ENCODE measurements at regions not wholly inside any gene's neighbourhood (a gene's known extent, or its start where the extent isn't known, plus 50 kb on each side); places are given as distances from the start of the nearest gene placed in this dataset.

GRCh38 chr12:94078138-94078723, 70.1 kb upstream of the PLXNC1 start:
- H3K36me3 ChIP-seq (ENCODE audit: control insufficient read depth, insufficient read depth, low read length) = no peaks in the 10 kb centered on the region
- peaks cover 16% of the 10 kb centered on the region for H3K4me1 ChIP-seq (ENCODE audit: control insufficient read depth, insufficient read depth, low read length)
- no peak overlapping the region for H3K9ac ChIP-seq (ENCODE audit: low read length)
- H3K4me3 ChIP-seq (ENCODE audit: low read length) = no peak overlapping the region
- H3K27ac ChIP-seq (ENCODE audit: low read depth, low read length) = no peak overlapping the region
- no peaks in the 10 kb centered on the region for H3K27me3 ChIP-seq (ENCODE audit: control insufficient read depth, insufficient read depth, low read length)

DNA sequence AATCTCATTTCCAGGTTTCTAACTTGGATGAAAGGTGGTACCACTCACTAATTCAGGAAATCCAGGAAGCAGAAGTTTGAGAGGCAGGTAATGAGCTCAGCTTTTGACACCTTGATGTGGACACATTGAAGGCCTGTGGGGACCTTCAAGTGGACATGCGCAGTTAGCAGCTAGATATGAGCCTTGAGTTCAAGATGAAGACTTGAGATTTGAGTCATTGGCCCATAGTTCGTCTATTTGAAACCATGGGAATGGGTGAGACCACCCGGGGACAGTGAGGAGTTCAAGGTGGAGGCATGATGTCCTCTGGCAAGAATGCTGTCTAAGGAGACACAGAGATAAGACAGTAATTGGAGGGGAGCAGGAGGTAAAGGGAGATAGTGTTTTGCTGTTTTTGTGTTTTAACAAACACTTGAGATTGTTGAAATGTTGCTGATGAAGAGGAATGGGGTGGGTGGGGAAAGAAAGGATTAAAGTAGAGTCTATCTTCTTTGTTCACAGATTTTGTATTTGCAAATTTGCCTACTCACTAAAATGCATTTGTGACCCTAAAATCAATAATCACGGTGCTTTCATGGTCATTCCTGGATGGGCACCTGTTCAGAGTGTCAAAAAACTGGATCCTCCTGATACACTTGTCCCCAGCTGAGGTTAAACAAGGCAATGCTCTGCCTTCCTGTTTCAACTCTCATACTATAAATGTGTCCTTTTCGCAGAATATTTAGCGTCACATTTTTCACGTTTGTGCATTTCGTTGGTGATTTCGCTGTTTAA, 69.5 kb upstream of the PLXNC1 start:
- Histone ChIP-seq H3K36me3 (ENCODE audit: control insufficient read depth, insufficient read depth, low read length) (no peaks in the 10 kb centered on the region), H3K9ac (ENCODE audit: low read length) (no peak overlapping the region), H3K4me1 (ENCODE audit: control insufficient read depth, insufficient read depth, low read length) (peaks cover 16% of the 10 kb centered on the region), H3K27ac (ENCODE audit: low read depth, low read length) (no peak overlapping the region), H3K27me3 (ENCODE audit: control insufficient read depth, insufficient read depth, low read length) (no peaks in the 10 kb centered on the region), H3K4me3 (ENCODE audit: low read length) (no peak overlapping the region)

GRCh38 chr12:94079566-94080340, 68.6 kb upstream of the PLXNC1 start:
- Histone ChIP-seq H3K4me3 (ENCODE audit: low read length) (no peak overlapping the region), H3K27me3 (ENCODE audit: control insufficient read depth, insufficient read depth, low read length) (no peaks in the 10 kb centered on the region), H3K36me3 (ENCODE audit: control insufficient read depth, insufficient read depth, low read length) (no peaks in the 10 kb centered on the region), H3K27ac (ENCODE audit: low read depth, low read length) (no peak overlapping the region), H3K9ac (ENCODE audit: low read length) (no peak overlapping the region), H3K4me1 (ENCODE audit: control insufficient read depth, insufficient read depth, low read length) (peaks cover 8% of the 10 kb centered on the region)

GRCh38 chr12:94080341-94081009, 67.9 kb upstream of the PLXNC1 start:
- no peak overlapping the region for H3K9ac ChIP-seq (ENCODE audit: low read length)
- no peaks in the 10 kb centered on the region for H3K27me3 ChIP-seq (ENCODE audit: control insufficient read depth, insufficient read depth, low read length)
- H3K27ac ChIP-seq (ENCODE audit: low read depth, low read length) = no peak overlapping the region
- H3K36me3 ChIP-seq (ENCODE audit: control insufficient read depth, insufficient read depth, low read length) = no peaks in the 10 kb centered on the region
- no peak overlapping the region for H3K4me3 ChIP-seq (ENCODE audit: low read length)
- peaks cover 2% of the 10 kb centered on the region for H3K4me1 ChIP-seq (ENCODE audit: control insufficient read depth, insufficient read depth, low read length)

GRCh38 chr12:94082690-94083089, 65.7 kb upstream of the PLXNC1 start:
- Histone ChIP-seq H3K36me3 (ENCODE audit: control insufficient read depth, insufficient read depth, low read length) (no peaks in the 10 kb centered on the region), H3K27me3 (ENCODE audit: control insufficient read depth, insufficient read depth, low read length) (no peaks in the 10 kb centered on the region), H3K4me3 (ENCODE audit: low read length) (no peak overlapping the region), H3K9ac (ENCODE audit: low read length) (no peak overlapping the region), H3K4me1 (ENCODE audit: control insufficient read depth, insufficient read depth, low read length) (no peaks in the 10 kb centered on the region), H3K27ac (ENCODE audit: low read depth, low read length) (no peak overlapping the region)

DNA sequence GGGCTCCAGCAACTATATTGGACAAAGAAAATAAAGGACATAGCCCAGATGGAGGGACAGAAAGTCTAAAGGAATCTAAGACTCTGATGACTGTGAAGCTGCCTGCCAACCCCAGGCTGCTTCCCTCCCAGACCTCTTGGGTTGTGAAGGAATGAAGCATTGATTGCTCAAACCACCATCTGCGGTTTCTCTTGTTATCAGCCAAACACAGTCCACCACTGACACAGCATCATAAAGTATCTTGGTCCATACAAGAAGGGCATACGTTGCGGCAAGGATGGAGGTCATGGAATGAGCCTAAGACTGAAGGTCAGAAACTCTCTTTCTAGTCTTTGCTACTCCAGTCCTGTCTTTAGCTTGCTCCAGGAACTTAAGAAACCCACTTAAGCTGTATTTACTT, 58.5 kb upstream of the PLXNC1 start:
- Histone ChIP-seq H3K27me3 (ENCODE audit: control insufficient read depth, insufficient read depth, low read length) (no peaks in the 10 kb centered on the region), H3K4me1 (ENCODE audit: control insufficient read depth, insufficient read depth, low read length) (no peaks in the 10 kb centered on the region), H3K36me3 (ENCODE audit: control insufficient read depth, insufficient read depth, low read length) (no peaks in the 10 kb centered on the region), H3K9ac (ENCODE audit: low read length) (no peak overlapping the region), H3K4me3 (ENCODE audit: low read length) (no peak overlapping the region), H3K27ac (ENCODE audit: low read depth, low read length) (no peak overlapping the region)

DNA sequence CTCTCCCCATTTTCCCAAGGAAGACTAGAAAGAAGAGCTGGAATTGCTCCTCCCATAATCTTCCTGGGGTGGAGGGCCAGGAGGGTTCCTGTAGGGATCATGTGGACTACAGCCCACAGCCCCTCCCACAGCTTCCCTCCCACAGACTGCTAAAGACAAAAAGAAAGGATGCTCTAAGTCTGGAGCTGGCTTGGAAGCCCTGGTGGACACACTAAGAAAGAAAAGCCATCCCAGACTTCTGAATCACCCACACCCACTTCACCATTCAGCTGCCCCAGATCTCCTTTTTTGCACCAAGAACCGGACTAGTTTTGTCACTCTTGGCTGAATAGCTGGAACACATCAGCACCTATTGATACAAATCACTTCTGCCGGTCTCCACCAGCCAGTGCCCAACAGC, 56.8 kb upstream of the PLXNC1 start:
- no peak overlapping the region for H3K9ac ChIP-seq (ENCODE audit: low read length)
- no peaks in the 10 kb centered on the region for H3K27me3 ChIP-seq (ENCODE audit: control insufficient read depth, insufficient read depth, low read length)
- H3K4me3 ChIP-seq (ENCODE audit: low read length) = no peak overlapping the region
- no peaks in the 10 kb centered on the region for H3K36me3 ChIP-seq (ENCODE audit: control insufficient read depth, insufficient read depth, low read length)
- no peak overlapping the region for H3K27ac ChIP-seq (ENCODE audit: low read depth, low read length)
- no peaks in the 10 kb centered on the region for H3K4me1 ChIP-seq (ENCODE audit: control insufficient read depth, insufficient read depth, low read length)

DNA sequence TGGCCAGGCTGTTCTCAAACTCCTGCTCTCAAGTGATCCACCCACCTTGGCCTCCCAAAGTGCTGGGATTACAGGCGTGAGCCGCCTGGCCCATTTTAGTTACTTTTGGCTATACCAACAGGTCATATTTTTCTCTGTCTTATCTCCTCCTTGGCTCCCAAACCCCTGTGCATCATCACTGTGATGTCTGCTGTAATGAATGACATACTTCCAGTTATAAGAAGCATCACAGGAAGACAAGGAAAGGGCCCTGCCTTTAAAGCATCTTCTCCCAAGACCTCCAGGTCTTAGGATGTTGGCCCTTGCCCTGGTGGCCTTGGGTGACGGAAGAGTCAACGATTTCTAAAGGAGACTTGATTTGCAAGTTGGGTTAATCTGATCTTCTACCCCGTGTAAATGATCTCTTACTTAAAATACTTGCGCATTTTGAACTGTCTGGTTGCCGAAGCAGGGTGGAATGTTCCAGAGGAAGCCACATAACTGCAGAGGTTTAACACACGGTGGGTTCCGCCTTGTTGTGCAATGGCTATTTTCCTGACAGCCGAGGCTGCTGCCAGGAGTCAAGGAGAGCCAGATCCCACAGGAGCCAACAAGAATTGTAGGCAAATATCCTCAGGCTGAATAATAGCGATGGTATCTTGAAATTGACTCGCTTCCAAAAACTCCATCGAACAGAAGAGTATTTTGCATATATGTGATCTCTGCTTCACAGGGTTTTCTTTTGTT, 55.7 kb upstream of the PLXNC1 start:
- no peak overlapping the region for H3K27ac ChIP-seq (ENCODE audit: low read depth, low read length)
- H3K27me3 ChIP-seq (ENCODE audit: control insufficient read depth, insufficient read depth, low read length) = no peaks in the 10 kb centered on the region
- H3K4me1 ChIP-seq (ENCODE audit: control insufficient read depth, insufficient read depth, low read length) = no peaks in the 10 kb centered on the region
- H3K4me3 ChIP-seq (ENCODE audit: low read length) = no peak overlapping the region
- H3K36me3 ChIP-seq (ENCODE audit: control insufficient read depth, insufficient read depth, low read length) = no peaks in the 10 kb centered on the region
- no peak overlapping the region for H3K9ac ChIP-seq (ENCODE audit: low read length)

- Histone ChIP-seq H3K27ac (ENCODE audit: low read depth, low read length) (no peak overlapping the region), H3K27me3 (ENCODE audit: control insufficient read depth, insufficient read depth, low read length) (no peaks in the 10 kb centered on the region), H3K36me3 (ENCODE audit: control insufficient read depth, insufficient read depth, low read length) (no peaks in the 10 kb centered on the region), H3K9ac (ENCODE audit: low read length) (no peak overlapping the region), H3K4me3 (ENCODE audit: low read length) (no peak overlapping the region), H3K4me1 (ENCODE audit: control insufficient read depth, insufficient read depth, low read length) (no peaks in the 10 kb centered on the region)
These were observed 53.7 kb upstream of the PLXNC1 start for GRCh38 chr12:94094700-94095099.

DNA sequence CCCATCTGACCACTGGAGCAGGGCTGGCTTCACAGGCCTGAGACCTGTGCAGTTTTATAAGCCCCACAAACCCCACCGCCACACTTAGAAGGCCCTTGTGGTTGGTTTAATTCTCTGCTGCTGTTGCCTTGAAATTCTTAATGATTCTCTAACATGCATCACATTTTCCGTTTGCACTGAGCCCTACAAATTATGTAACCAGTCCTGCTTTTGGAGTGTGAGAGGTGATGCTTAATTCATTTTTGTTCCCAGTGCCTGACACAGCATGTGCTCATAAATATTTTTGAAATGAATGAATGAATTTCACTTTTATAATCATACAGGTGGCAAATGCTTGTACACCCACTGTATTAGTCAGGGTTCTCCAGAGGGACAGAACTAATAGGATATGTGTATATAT, 52.8 kb upstream of the PLXNC1 start:
- no peaks in the 10 kb centered on the region for H3K27me3 ChIP-seq (ENCODE audit: control insufficient read depth, insufficient read depth, low read length)
- no peak overlapping the region for H3K27ac ChIP-seq (ENCODE audit: low read depth, low read length)
- H3K36me3 ChIP-seq (ENCODE audit: control insufficient read depth, insufficient read depth, low read length) = no peaks in the 10 kb centered on the region
- H3K4me3 ChIP-seq (ENCODE audit: low read length) = no peak overlapping the region
- no peak overlapping the region for H3K9ac ChIP-seq (ENCODE audit: low read length)
- H3K4me1 ChIP-seq (ENCODE audit: control insufficient read depth, insufficient read depth, low read length) = no peaks in the 10 kb centered on the region

DNA sequence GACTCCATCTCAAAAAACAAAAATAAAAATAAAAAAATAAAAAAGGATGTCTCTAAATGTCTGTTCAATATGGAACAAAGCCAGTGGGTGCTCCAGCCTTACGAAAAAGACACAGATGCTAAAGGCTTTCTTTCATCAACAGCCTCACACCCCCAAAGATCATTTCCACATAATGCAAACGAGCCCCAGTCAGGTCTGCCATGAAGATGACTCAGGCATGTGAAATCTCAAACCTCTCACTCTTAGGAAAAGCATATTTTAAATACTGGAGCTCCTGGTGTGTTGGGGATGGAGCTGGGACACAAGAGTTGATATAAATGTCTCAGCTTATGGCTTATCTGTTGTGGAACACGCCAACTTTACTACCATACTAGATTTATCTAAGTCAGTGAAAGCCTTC, 49.9 kb upstream of the PLXNC1 start:
- no peak overlapping the region for H3K9ac ChIP-seq (ENCODE audit: low read length)
- no peak overlapping the region for H3K27ac ChIP-seq (ENCODE audit: low read depth, low read length)
- no peak overlapping the region for H3K4me3 ChIP-seq (ENCODE audit: low read length)
- no peaks in the 10 kb centered on the region for H3K4me1 ChIP-seq (ENCODE audit: control insufficient read depth, insufficient read depth, low read length)
- H3K36me3 ChIP-seq (ENCODE audit: control insufficient read depth, insufficient read depth, low read length) = no peaks in the 10 kb centered on the region
- no peaks in the 10 kb centered on the region for H3K27me3 ChIP-seq (ENCODE audit: control insufficient read depth, insufficient read depth, low read length)

All from rectal smooth muscle tissue (tissue), 1 donor.